Neural crest cell (in vitro differentiated cells): ENCODE measurements at regions not wholly inside any gene's neighbourhood (a gene's known extent, or its start where the extent isn't known, plus 50 kb on each side); places are given as distances from the start of the nearest gene placed in this dataset.
A peak's percentile ranks its signal among the peaks of the same experiment; 100 is the strongest.

ENCODE experiments used
- DNase-seq: peaks from one replicate; pipeline ENCODE4 v3.0.0; 2021; ENCODE audit warnings: low read depth, mixed read lengths, low spot score
- H3K27ac Mint-ChIP-seq: one replicate; pipeline ENCODE4 v1.8.0; 2021; ENCODE audit warnings: mild to moderate bottlenecking, mixed read lengths; ENCODE audit not compliant: unreplicated experiment
- H3K27me3 Mint-ChIP-seq: 2 replicates; pipeline ENCODE4 v1.8.0; 2021; ENCODE audit warnings: low read depth, mild to moderate bottlenecking, mixed read lengths
- H3K36me3 Mint-ChIP-seq: 2 replicates; pipeline ENCODE4 v1.8.0; 2021; ENCODE audit warnings: low read depth, mild to moderate bottlenecking, mixed read lengths
- H3K4me1 Mint-ChIP-seq: 2 replicates; pipeline ENCODE4 v1.8.0; 2021; ENCODE audit warnings: mixed read lengths
- H3K4me3 Mint-ChIP-seq: one replicate; pipeline ENCODE4 v1.8.0; 2021; ENCODE audit warnings: mild to moderate bottlenecking, mixed read lengths
- H3K9me3 Mint-ChIP-seq: 2 replicates; pipeline ENCODE4 v1.8.0; 2021; ENCODE audit warnings: mixed read lengths
- TF ChIP-seq, protein P1 (sequence below): fragments of 200-600 bp; sonication (generic); conservative IDR thresholded peaks from 2 replicates; pipeline ENCODE4 v1.5.0; 2021; ENCODE audit warnings: antibody characterized with exemption, mild to moderate bottlenecking

DNA sequence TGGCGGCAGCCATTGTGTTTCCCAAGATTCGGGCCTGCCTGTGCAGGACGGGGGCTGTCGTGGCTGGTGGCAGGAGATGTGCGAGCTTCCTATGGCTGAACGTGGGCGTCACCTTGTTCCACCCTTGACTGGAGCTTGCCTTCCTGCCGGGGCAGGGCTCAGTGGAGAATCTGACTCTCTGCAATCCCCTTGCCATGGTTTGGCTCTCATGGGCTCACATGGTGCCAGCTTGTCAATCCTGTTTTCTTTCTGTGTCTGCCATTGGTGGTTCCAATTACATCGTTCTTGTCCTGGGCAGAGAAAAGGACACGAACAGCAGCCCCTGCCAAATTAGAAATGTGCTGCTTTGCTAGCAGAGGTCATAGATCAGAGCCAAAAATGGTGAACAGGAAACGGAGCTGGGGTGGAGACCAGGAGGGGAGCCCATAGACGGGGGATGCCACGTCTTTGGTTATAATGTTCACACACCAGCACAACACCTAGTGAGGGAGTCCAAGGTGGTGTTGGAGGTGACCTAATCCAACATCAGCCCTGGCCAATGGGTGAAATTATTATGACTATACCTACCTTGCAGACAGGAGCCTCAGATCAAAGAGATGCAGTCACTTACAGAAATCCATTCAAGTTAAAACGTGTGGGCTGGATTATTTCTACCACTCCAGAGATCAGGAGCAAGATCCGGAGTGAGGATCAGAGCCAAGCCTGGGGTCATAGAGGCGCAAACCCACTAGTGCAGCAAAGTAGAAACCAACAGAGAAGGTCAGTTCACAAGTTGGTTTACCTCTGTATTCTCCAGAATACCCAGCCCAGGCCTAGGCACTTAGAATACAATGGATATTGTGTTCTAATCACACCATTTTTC, 253.1 kb downstream of the SIPA1L2 start:
- Mint-ChIP-seq H3K27ac (peak overlapping the region; percentile 52), H3K27me3 (no peaks in the 10 kb centered on the region), H3K36me3 (no peaks in the 10 kb centered on the region), H3K9me3 (no peaks in the 10 kb centered on the region), H3K4me3 (no peak overlapping the region), H3K4me1 (peaks cover 21% of the 10 kb centered on the region)
- no peak for DNase-seq
- TF ChIP-seq, protein P1, sequence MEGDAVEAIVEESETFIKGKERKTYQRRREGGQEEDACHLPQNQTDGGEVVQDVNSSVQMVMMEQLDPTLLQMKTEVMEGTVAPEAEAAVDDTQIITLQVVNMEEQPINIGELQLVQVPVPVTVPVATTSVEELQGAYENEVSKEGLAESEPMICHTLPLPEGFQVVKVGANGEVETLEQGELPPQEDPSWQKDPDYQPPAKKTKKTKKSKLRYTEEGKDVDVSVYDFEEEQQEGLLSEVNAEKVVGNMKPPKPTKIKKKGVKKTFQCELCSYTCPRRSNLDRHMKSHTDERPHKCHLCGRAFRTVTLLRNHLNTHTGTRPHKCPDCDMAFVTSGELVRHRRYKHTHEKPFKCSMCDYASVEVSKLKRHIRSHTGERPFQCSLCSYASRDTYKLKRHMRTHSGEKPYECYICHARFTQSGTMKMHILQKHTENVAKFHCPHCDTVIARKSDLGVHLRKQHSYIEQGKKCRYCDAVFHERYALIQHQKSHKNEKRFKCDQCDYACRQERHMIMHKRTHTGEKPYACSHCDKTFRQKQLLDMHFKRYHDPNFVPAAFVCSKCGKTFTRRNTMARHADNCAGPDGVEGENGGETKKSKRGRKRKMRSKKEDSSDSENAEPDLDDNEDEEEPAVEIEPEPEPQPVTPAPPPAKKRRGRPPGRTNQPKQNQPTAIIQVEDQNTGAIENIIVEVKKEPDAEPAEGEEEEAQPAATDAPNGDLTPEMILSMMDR, result no peak

- no peaks in the 10 kb centered on the region for H3K9me3 Mint-ChIP-seq
- DNase-seq, result no peak
- H3K4me1 Mint-ChIP-seq, result peaks cover 10% of the 10 kb centered on the region
- H3K4me3 Mint-ChIP-seq, result no peak overlapping the region
- H3K36me3 Mint-ChIP-seq, result no peaks in the 10 kb centered on the region
- no peaks in the 10 kb centered on the region for H3K27me3 Mint-ChIP-seq
- no peak overlapping the region for H3K27ac Mint-ChIP-seq
- TF ChIP-seq, protein P1, result no peak
Measured at GRCh38 chr1:232372841-232373440, 257.0 kb downstream of the SIPA1L2 start.

- Mint-ChIP-seq H3K4me3 (no peak overlapping the region), H3K27ac (no peak overlapping the region)
Measured at GRCh38 chr1:232372431-232372830, 257.5 kb downstream of the SIPA1L2 start.

GRCh38 chr1:232369451-232370296, 260.3 kb downstream of the SIPA1L2 start:
- DNase-seq, result no peak
- H3K4me3 Mint-ChIP-seq, result no peak overlapping the region
- no peaks in the 10 kb centered on the region for H3K4me1 Mint-ChIP-seq
- H3K27me3 Mint-ChIP-seq, result no peaks in the 10 kb centered on the region
- peak overlapping the region; percentile 13 for H3K27ac Mint-ChIP-seq
- H3K36me3 Mint-ChIP-seq, result no peaks in the 10 kb centered on the region
- H3K9me3 Mint-ChIP-seq, result no peaks in the 10 kb centered on the region
- TF ChIP-seq, protein P1, result no peak

More at GRCh38 chr1:232372431-232372830, 257.5 kb downstream of the SIPA1L2 start:
- peaks cover 9% of the 10 kb centered on the region for H3K4me1 Mint-ChIP-seq
- no peak for DNase-seq
- no peaks in the 10 kb centered on the region for H3K27me3 Mint-ChIP-seq
- no peaks in the 10 kb centered on the region for H3K9me3 Mint-ChIP-seq
- TF ChIP-seq, protein P1, result no peak
- no peaks in the 10 kb centered on the region for H3K36me3 Mint-ChIP-seq

DNA sequence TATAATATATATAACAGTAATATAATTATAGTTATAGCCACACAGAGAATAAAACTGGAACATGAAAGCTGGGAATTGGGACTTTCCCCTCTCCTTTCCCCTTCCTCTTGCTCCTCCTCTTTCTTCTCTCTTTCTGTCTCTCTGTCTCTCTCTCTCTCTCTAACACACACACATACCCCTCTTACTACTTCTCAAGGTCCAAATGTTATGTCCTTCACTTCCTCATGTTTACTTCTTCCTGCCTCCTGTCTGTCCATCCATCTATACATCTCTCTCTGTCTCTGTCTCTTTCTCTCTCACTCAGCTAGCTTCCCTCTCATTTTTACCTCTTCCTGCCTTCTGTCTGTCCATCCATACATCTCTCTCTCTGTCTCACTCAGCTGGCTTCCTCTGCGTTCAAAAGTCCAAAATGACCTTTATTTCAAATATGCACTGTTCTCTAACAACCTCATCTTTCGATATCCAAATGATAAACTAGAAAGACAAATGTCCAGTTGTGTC, 261.1 kb downstream of the SIPA1L2 start:
- H3K27me3 Mint-ChIP-seq, result no peaks in the 10 kb centered on the region

More for the DNA sequence above, 261.1 kb downstream of the SIPA1L2 start:
- H3K4me1 Mint-ChIP-seq, result no peaks in the 10 kb centered on the region
- no peak for DNase-seq
- H3K27ac Mint-ChIP-seq, result no peak overlapping the region
- no peaks in the 10 kb centered on the region for H3K36me3 Mint-ChIP-seq
- no peak overlapping the region for H3K4me3 Mint-ChIP-seq
- H3K9me3 Mint-ChIP-seq, result no peaks in the 10 kb centered on the region
- TF ChIP-seq, protein P1, result no peak
